Liver (tissue), 8 donors: ENCODE measurements at regions not wholly inside any gene's neighbourhood (a gene's known extent, or its start where the extent isn't known, plus 50 kb on each side); places are given as distances from the start of the nearest gene placed in this dataset.

Source experiments
- DNase-seq: peaks from one replicate; pipeline ENCODE4 v3.0.0-alpha.2; 2017; ENCODE audit warnings: low spot score
- H3K27ac ChIP-seq, 2 donors: one replicate each; pipeline ENCODE4 v1.7.0; 2013; ENCODE audit warnings: inconsistent platforms in 2 of 2, low read length in 2 of 2, control low read depth in 1 of 2, low read depth in 1 of 2, mild to moderate bottlenecking in 1 of 2
- H3K27me3 ChIP-seq, 4 donors: one replicate each; pipeline versions ENCODE4 v1.6.1 to v1.7.0; 2013; ENCODE audit warnings: low read length in 3 of 4, inconsistent platforms in 1 of 4, mild to moderate bottlenecking in 1 of 4, moderate library complexity in 1 of 4; ENCODE audit not compliant: control insufficient read depth in 4 of 4, insufficient read depth in 4 of 4
- H3K36me3 ChIP-seq, 4 donors: one replicate each; pipeline versions ENCODE4 v1.6.1 to v1.7.0; 2013; ENCODE audit warnings: low read length in 3 of 4, mild to moderate bottlenecking in 3 of 4, low read depth in 1 of 4, moderate library complexity in 1 of 4; ENCODE audit not compliant: control insufficient read depth in 4 of 4, insufficient read depth in 3 of 4
- H3K4me1 ChIP-seq, 4 donors: one replicate each; pipeline versions ENCODE4 v1.6.1 to v1.7.0; 2013; ENCODE audit warnings: low read length in 3 of 4, mild to moderate bottlenecking in 3 of 4, moderate library complexity in 1 of 4; ENCODE audit not compliant: control insufficient read depth in 4 of 4, insufficient read depth in 4 of 4
- H3K4me3 ChIP-seq, 3 donors: one replicate each; pipeline versions ENCODE4 v1.6.1 to v1.7.0; 2013; ENCODE audit warnings: low read length in 3 of 3, control low read depth in 1 of 3, low read depth in 1 of 3, mild to moderate bottlenecking in 1 of 3
- H3K9ac ChIP-seq, 2 donors: one replicate each; pipeline ENCODE4 v1.7.0; 2013; ENCODE audit warnings: low read length in 2 of 2, mild to moderate bottlenecking in 2 of 2, moderate library complexity in 2 of 2, control low read depth in 1 of 2, low read depth in 1 of 2
- H3K9me3 ChIP-seq, 4 donors: one replicate each; pipeline versions ENCODE4 v1.6.1 to v1.7.0; 2013; ENCODE audit warnings: low read length in 3 of 4; ENCODE audit not compliant: control insufficient read depth in 4 of 4
- ATF3 ChIP-seq: IDR thresholded peaks from 2 replicates; pipeline ENCODE4 v1.6.1; 2016; ENCODE audit warnings: antibody characterized with exemption
- CTCF ChIP-seq: fragments of 150-350 bp; IDR thresholded peaks from 2 replicates; pipeline ENCODE4 v1.5.1; 2017; ENCODE audit warnings: improper control_type of control experiment, low read depth, low read length; ENCODE audit not compliant: missing input control
- EGR1 ChIP-seq, 2 donors: IDR thresholded peaks; 2 replicates each; pipeline ENCODE4 v1.6.1; 2016 to 2018; ENCODE audit warnings: antibody characterized with exemption in 2 of 2, low read depth in 2 of 2
- FOXA1 ChIP-seq: IDR thresholded peaks from 2 replicates; pipeline ENCODE4 v1.6.1; 2016; ENCODE audit warnings: antibody characterized with exemption
- FOXA2 ChIP-seq: IDR thresholded peaks from 2 replicates; pipeline ENCODE4 v1.6.1; 2016; ENCODE audit warnings: antibody characterized with exemption
- GABPA ChIP-seq, 2 donors: IDR thresholded peaks in 1 of 2; conservative IDR thresholded peaks in 1 of 2; 2 replicates each; pipeline ENCODE4 v1.6.1; 2016; ENCODE audit warnings: antibody characterized with exemption in 2 of 2, mild to moderate bottlenecking in 1 of 2, moderate library complexity in 1 of 2
- HNF4A ChIP-seq, 2 donors: conservative IDR thresholded peaks; 2 replicates each; pipeline ENCODE4 v1.6.1; 2016; ENCODE audit warnings: antibody characterized with exemption in 2 of 2, mild to moderate bottlenecking in 2 of 2
- HNF4G ChIP-seq: IDR thresholded peaks from 2 replicates; pipeline ENCODE4 v1.6.1; 2016; ENCODE audit warnings: antibody characterized with exemption
- JUND ChIP-seq, 2 donors: IDR thresholded peaks; 2 replicates each; pipeline ENCODE4 v1.6.1; 2016; ENCODE audit warnings: antibody characterized with exemption in 2 of 2
- NR2F2 ChIP-seq: IDR thresholded peaks from 2 replicates; pipeline ENCODE4 v1.6.1; 2016; ENCODE audit warnings: antibody characterized with exemption
- RAD21 ChIP-seq, 2 donors: IDR thresholded peaks; 2 replicates each; pipeline ENCODE4 v1.6.1; 2016; ENCODE audit warnings: antibody characterized with exemption in 2 of 2, mild to moderate bottlenecking in 2 of 2
- REST ChIP-seq: IDR thresholded peaks from 2 replicates; pipeline ENCODE4 v1.6.1; 2016; ENCODE audit warnings: antibody characterized with exemption, mild to moderate bottlenecking
- RXRA ChIP-seq, 2 donors: IDR thresholded peaks; 2 replicates each; pipeline ENCODE4 v1.6.1; 2017 to 2018; ENCODE audit warnings: antibody characterized with exemption in 2 of 2, mild to moderate bottlenecking in 1 of 2
- SP1 ChIP-seq: IDR thresholded peaks from 2 replicates; pipeline ENCODE4 v1.6.1; 2018; ENCODE audit warnings: antibody characterized with exemption, mild to moderate bottlenecking
- TAF1 ChIP-seq: conservative IDR thresholded peaks from 2 replicates; pipeline ENCODE4 v1.6.1; 2016; ENCODE audit warnings: antibody characterized with exemption, mild to moderate bottlenecking
- YY1 ChIP-seq: IDR thresholded peaks from 2 replicates; pipeline ENCODE4 v1.6.1; 2016; ENCODE audit warnings: antibody characterized with exemption, mild to moderate bottlenecking
- WGBS: extraction: QIAGEN DNeasy Blood & Tissue Kit; methylation state at CpG from one replicate; pipeline ENCODE4 v1.1.7; 2013; 5-methylcytosine and 5-hydroxymethylcytosine counted together
- TF ChIP-seq, protein P1 (sequence below): IDR thresholded peaks from 2 replicates; pipeline ENCODE4 v1.6.1; 2016; ENCODE audit warnings: antibody characterized with exemption
- TF ChIP-seq, protein P2 (sequence below): IDR thresholded peaks from 2 replicates; pipeline ENCODE4 v1.6.1; 2016; ENCODE audit warnings: antibody characterized with exemption
- donor health status: healthy.
- donor health status: healthy.
- donor health status: healthy.
- donor health status: healthy.
- donor health status: healthy.

DNA sequence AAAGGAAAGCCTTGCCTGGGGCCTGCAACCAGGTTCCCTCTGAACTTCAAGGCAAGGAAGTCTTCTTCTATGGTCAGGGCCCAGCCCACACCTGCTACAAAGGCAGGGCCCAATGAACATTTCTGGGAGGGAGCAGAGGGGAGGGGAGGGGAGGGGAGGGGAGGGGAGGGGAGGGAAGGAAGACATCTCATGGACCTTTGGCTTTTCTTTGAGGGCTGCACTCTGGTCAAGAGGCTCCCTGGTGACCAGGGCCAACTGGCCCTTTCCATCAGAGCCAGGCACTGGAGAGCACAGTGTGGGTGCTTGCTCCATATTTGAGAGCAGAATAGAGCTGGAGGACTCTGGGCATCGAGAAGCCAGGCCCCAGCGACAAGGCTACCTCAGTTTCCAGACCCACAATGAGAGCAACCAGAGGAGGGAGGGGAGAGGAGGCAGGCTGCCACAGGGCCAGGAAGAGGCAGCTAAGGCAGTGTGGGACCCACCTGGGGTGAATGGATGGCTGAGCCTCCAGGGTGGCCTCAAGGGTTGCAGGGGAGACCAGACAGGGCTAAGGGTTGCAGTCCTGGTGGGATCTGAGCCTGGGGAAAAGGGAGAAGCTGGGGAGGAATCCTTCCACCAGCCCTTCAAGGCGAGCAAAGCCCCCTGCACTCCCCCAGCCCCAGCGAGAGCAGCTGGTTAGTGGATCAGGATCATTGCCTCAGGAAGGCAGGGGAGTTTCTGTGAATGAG, 84.8 kb downstream of the MRPL14 start:
- 90% methylated on average over 4 of the region's 4 CpGs for WGBS
- TF ChIP-seq JUND (IDR thresholded peaks at IDR 0.05) (no peak), CTCF (no peak), GABPA (IDR thresholded peaks at IDR 0.05 in 1 of 2, conservative IDR thresholded peaks at IDR 0.05 in 1 of 2) (no peak), SP1 (no peak)
- TF ChIP-seq, protein P1, sequence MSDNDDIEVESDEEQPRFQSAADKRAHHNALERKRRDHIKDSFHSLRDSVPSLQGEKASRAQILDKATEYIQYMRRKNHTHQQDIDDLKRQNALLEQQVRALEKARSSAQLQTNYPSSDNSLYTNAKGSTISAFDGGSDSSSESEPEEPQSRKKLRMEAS, result no peak
- no peak overlapping the region for H3K27ac ChIP-seq
- H3K4me3 ChIP-seq, result no peak overlapping the region
- no peaks in the 10 kb centered on the region for H3K27me3 ChIP-seq
- H3K9me3 ChIP-seq, result no peaks in the 10 kb centered on the region
- H3K4me1 ChIP-seq, result peaks cover 5 to 19% (median 12%) of the 10 kb centered on the region in 4 donors
- DNase-seq, result no peak
- no peak overlapping the region for H3K9ac ChIP-seq
- H3K36me3 ChIP-seq, result no peaks in the 10 kb centered on the region

- peaks cover 5 to 19% (median 12%) of the 10 kb centered on the region in 4 donors for H3K4me1 ChIP-seq
- WGBS, result 89% methylated on average over 10 of the region's 10 CpGs
- DNase-seq, result no peak
- H3K27ac ChIP-seq, result no peak overlapping the region
- no peaks in the 10 kb centered on the region for H3K9me3 ChIP-seq
- H3K27me3 ChIP-seq, result no peaks in the 10 kb centered on the region
- H3K9ac ChIP-seq, result no peak overlapping the region
- no peaks in the 10 kb centered on the region for H3K36me3 ChIP-seq
- TF ChIP-seq HNF4A (conservative IDR thresholded peaks at IDR 0.05) (no peak), JUND (IDR thresholded peaks at IDR 0.05) (peak in 1 of 2 donors; percentile 7)
- H3K4me3 ChIP-seq, result no peak overlapping the region
Measured at GRCh38 chr6:44041461-44042260, 85.6 kb downstream of the MRPL14 start.

DNA sequence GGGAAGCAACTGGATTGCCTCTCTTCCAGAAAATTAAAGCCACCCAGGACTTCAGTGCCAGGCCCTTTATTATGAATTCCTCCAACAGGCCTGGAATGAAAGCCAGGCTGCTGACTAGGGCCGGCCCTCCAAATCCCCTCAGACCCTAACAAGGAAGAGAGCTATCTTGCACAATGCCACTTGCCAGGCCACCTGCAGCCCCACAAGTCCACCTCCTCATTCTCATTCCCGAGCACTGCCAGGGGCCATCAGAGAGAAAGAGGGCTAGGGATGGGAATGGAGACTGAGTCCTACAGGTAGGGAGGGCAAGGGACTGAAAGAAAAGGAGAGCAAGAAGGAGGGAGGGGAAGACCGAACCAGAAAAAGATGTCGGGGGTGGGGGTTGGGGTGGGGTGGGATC, 86.5 kb downstream of the MRPL14 start:
- H3K9me3 ChIP-seq, result no peaks in the 10 kb centered on the region
- no peaks in the 10 kb centered on the region for H3K36me3 ChIP-seq
- H3K4me1 ChIP-seq, result peaks cover 5 to 19% (median 12%) of the 10 kb centered on the region in 4 donors
- H3K27me3 ChIP-seq, result no peaks in the 10 kb centered on the region
- H3K4me3 ChIP-seq, result no peak overlapping the region
- H3K9ac ChIP-seq, result no peak overlapping the region
- H3K27ac ChIP-seq, result no peak overlapping the region
- DNase-seq, result no peak
- WGBS, result 94% methylated on average over 4 of the region's 4 CpGs
- TF ChIP-seq TAF1, result no peak
- TF ChIP-seq SP1, result no peak
- TF ChIP-seq RAD21 (IDR thresholded peaks at IDR 0.05), result no peak
- no peak for TF ChIP-seq REST
- TF ChIP-seq HNF4A (conservative IDR thresholded peaks at IDR 0.05), result no peak
- TF ChIP-seq ATF3, result no peak
- TF ChIP-seq FOXA2, result no peak
- no peak for TF ChIP-seq EGR1 (IDR thresholded peaks at IDR 0.05; ENCODE audit: low read depth in 2 of 2)
- TF ChIP-seq, protein P2, sequence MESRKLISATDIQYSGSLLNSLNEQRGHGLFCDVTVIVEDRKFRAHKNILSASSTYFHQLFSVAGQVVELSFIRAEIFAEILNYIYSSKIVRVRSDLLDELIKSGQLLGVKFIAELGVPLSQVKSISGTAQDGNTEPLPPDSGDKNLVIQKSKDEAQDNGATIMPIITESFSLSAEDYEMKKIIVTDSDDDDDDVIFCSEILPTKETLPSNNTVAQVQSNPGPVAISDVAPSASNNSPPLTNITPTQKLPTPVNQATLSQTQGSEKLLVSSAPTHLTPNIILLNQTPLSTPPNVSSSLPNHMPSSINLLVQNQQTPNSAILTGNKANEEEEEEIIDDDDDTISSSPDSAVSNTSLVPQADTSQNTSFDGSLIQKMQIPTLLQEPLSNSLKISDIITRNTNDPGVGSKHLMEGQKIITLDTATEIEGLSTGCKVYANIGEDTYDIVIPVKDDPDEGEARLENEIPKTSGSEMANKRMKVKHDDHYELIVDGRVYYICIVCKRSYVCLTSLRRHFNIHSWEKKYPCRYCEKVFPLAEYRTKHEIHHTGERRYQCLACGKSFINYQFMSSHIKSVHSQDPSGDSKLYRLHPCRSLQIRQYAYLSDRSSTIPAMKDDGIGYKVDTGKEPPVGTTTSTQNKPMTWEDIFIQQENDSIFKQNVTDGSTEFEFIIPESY, result no peak
- TF ChIP-seq, protein P1, result no peak
- no peak for TF ChIP-seq GABPA (IDR thresholded peaks at IDR 0.05 in 1 of 2, conservative IDR thresholded peaks at IDR 0.05 in 1 of 2)
- no peak for TF ChIP-seq FOXA1
- no peak for TF ChIP-seq JUND (IDR thresholded peaks at IDR 0.05)
- no peak for TF ChIP-seq NR2F2
- TF ChIP-seq HNF4G, result no peak
- TF ChIP-seq YY1, result no peak
- TF ChIP-seq RXRA (IDR thresholded peaks at IDR 0.05), result no peak
